Mesenchymal stem cell (in vitro differentiated cells and primary cell): ENCODE measurements at regions not wholly inside any gene's neighbourhood (a gene's known extent, or its start where the extent isn't known, plus 50 kb on each side); places are given as distances from the start of the nearest gene placed in this dataset.
A peak's percentile ranks its signal among the peaks of the same experiment; 100 is the strongest.

ENCODE experiments used
- DNase-seq: peaks from one replicate; pipeline ENCODE4 v3.0.0-alpha.2; 2013
- H2AFZ ChIP-seq: one replicate; pipeline ENCODE4 v1.6.1; 2013; ENCODE audit warnings: low read depth, mild to moderate bottlenecking, control low read depth, inconsistent platforms, low read length, moderate library complexity
- H2AK5ac ChIP-seq: 2 replicates; pipeline ENCODE4 v1.6.1; 2013; ENCODE audit warnings: low read length, moderate library complexity, mild to moderate bottlenecking, inconsistent platforms; ENCODE audit not compliant: severe bottlenecking
- H2BK120ac ChIP-seq: one replicate; pipeline ENCODE4 v1.6.1; 2013; ENCODE audit warnings: low read depth, mild to moderate bottlenecking, inconsistent platforms, low read length, moderate library complexity
- H2BK12ac ChIP-seq, 2 experiments: one replicate each; pipeline ENCODE4 v1.6.1; 2013; ENCODE audit warnings: inconsistent platforms in 2 of 2, low read length in 2 of 2, mild to moderate bottlenecking in 2 of 2, moderate library complexity in 2 of 2, control low read depth in 1 of 2
- H2BK15ac ChIP-seq: one replicate; pipeline ENCODE4 v1.6.1; 2013; ENCODE audit warnings: mild to moderate bottlenecking, low read depth, inconsistent platforms; ENCODE audit not compliant: poor library complexity, severe bottlenecking
- H2BK5ac ChIP-seq: 2 replicates; pipeline ENCODE4 v1.6.1; 2013; ENCODE audit warnings: low read depth, mild to moderate bottlenecking, low read length, control low read depth, inconsistent platforms; ENCODE audit not compliant: poor library complexity, severe bottlenecking
- H3K14ac ChIP-seq, 2 experiments: one replicate each; pipeline ENCODE4 v1.6.1; 2013; ENCODE audit warnings: inconsistent platforms in 2 of 2, low read length in 2 of 2, control low read depth in 1 of 2, mild to moderate bottlenecking in 1 of 2, moderate library complexity in 1 of 2
- H3K18ac ChIP-seq, 2 experiments: one replicate each; pipeline ENCODE4 v1.6.1; 2013; ENCODE audit warnings: inconsistent platforms in 2 of 2, low read length in 2 of 2, control low read depth in 1 of 2, low read depth in 1 of 2, mild to moderate bottlenecking in 1 of 2
- H3K23ac ChIP-seq, 2 experiments: one replicate each; pipeline ENCODE4 v1.6.1; 2013; ENCODE audit warnings: inconsistent platforms in 2 of 2, low read length in 2 of 2, mild to moderate bottlenecking in 2 of 2, moderate library complexity in 2 of 2, control low read depth in 1 of 2
- H3K27ac ChIP-seq: 2 replicates; pipeline ENCODE4 v1.5.1; 2013; ENCODE audit warnings: mild to moderate bottlenecking, moderate library complexity, low read length, control low read depth, inconsistent platforms; ENCODE audit not compliant: poor library complexity, severe bottlenecking
- H3K27me3 ChIP-seq, 2 experiments: 2 replicates each; pipeline versions ENCODE4 v1.6.1 to v1.7.0; 2013; ENCODE audit warnings: low read length in 2 of 2, mild to moderate bottlenecking in 2 of 2, moderate library complexity in 2 of 2, control low read depth in 1 of 2, inconsistent platforms in 1 of 2; ENCODE audit not compliant: control insufficient read depth in 1 of 2, insufficient read depth in 1 of 2
- H3K36me3 ChIP-seq, 2 experiments: 2 replicates each; pipeline versions ENCODE4 v1.6.1 to v1.7.0; 2013; ENCODE audit warnings: low read length in 2 of 2, control low read depth in 1 of 2, inconsistent platforms in 1 of 2, low read depth in 1 of 2, mild to moderate bottlenecking in 1 of 2; ENCODE audit not compliant: insufficient read depth in 2 of 2, control insufficient read depth in 1 of 2
- H3K4ac ChIP-seq, 2 experiments: one replicate each; pipeline ENCODE4 v1.6.1; 2013; ENCODE audit warnings: inconsistent platforms in 2 of 2, low read length in 2 of 2, mild to moderate bottlenecking in 2 of 2, moderate library complexity in 2 of 2, control low read depth in 1 of 2, low read depth in 1 of 2
- H3K4me1 ChIP-seq: 2 replicates; pipeline ENCODE4 v1.6.1; 2013; ENCODE audit warnings: low read depth, low read length, control low read depth; ENCODE audit not compliant: control insufficient read depth, insufficient read depth
- H3K4me2 ChIP-seq: 2 replicates; pipeline ENCODE4 v1.6.1; 2013; ENCODE audit warnings: low read length, mild to moderate bottlenecking, inconsistent platforms; ENCODE audit not compliant: poor library complexity, severe bottlenecking
- H3K4me3 ChIP-seq, 2 experiments: 2 replicates each; pipeline versions ENCODE4 v1.5.1 to v1.7.0; 2013; ENCODE audit warnings: low read length in 2 of 2, mild to moderate bottlenecking in 2 of 2, control low read depth in 1 of 2, low read depth in 1 of 2; ENCODE audit not compliant: insufficient read depth in 1 of 2
- H3K79me1 ChIP-seq: replicated peaks from 2 replicates; pipeline ENCODE4 v1.6.1; 2013; ENCODE audit warnings: mild to moderate bottlenecking, control low read depth, low read length, inconsistent platforms; ENCODE audit not compliant: poor library complexity, severe bottlenecking
- H3K9ac ChIP-seq: 2 replicates; pipeline ENCODE4 v1.7.0; 2013; ENCODE audit warnings: mild to moderate bottlenecking, low read length, moderate library complexity
- H3K9me3 ChIP-seq: 2 replicates; pipeline ENCODE4 v1.7.0; 2013; ENCODE audit warnings: mild to moderate bottlenecking, low read length; ENCODE audit not compliant: control insufficient read depth
- H4K8ac ChIP-seq: one replicate; pipeline ENCODE4 v1.6.1; 2013; ENCODE audit warnings: inconsistent platforms, mild to moderate bottlenecking, low read length, moderate library complexity
- H4K91ac ChIP-seq: one replicate; pipeline ENCODE4 v1.6.1; 2013; ENCODE audit warnings: mild to moderate bottlenecking, low read length, inconsistent platforms
- WGBS: methylation state at CpG from one replicate; pipeline ENCODE4 v1.1.7; 2013; ENCODE audit warnings: mixed read lengths; 5-methylcytosine and 5-hydroxymethylcytosine counted together

GRCh38 chrX:25733148-25733547, 405.0 kb upstream of the MAGEB18 start:
- Histone ChIP-seq H2BK120ac (no peak overlapping the region), H3K9me3 (no peaks in the 10 kb centered on the region), H3K9ac (no peak overlapping the region), H2AFZ (no peak overlapping the region), H2AK5ac (no peak overlapping the region), H3K36me3 (no peaks in the 10 kb centered on the region), H3K4me1 (no peaks in the 10 kb centered on the region), H3K79me1 (no peaks in the 10 kb centered on the region), H3K4ac (no peak overlapping the region), H4K91ac (no peak overlapping the region), H4K8ac (no peak overlapping the region), H2BK12ac (no peak overlapping the region), H3K14ac (no peak overlapping the region), H3K27me3 (no peaks in the 10 kb centered on the region), H3K4me2 (no peak overlapping the region), H3K18ac (no peak overlapping the region), H3K4me3 (no peak overlapping the region), H2BK5ac (no peak overlapping the region), H2BK15ac (no peak overlapping the region), H3K23ac (no peak overlapping the region), H3K27ac (no peak overlapping the region)
- WGBS: no CpG with 5 or more reads among the region's 3 CpGs
- no peak for DNase-seq

GRCh38 chrX:25737540-25737939, 400.6 kb upstream of the MAGEB18 start:
- Histone ChIP-seq H2AK5ac (no peak overlapping the region), H3K9me3 (no peaks in the 10 kb centered on the region), H4K8ac (no peak overlapping the region), H3K4me1 (no peaks in the 10 kb centered on the region), H4K91ac (no peak overlapping the region), H2BK120ac (no peak overlapping the region), H3K4me2 (no peak overlapping the region), H3K36me3 (no peaks in the 10 kb centered on the region), H3K27ac (no peak overlapping the region), H3K23ac (no peak overlapping the region), H3K27me3 (no peaks in the 10 kb centered on the region), H3K4ac (no peak overlapping the region), H3K14ac (no peak overlapping the region), H3K18ac (no peak overlapping the region), H3K9ac (no peak overlapping the region), H3K4me3 (no peak overlapping the region), H2AFZ (no peak overlapping the region), H2BK5ac (no peak overlapping the region), H3K79me1 (no peaks in the 10 kb centered on the region), H2BK15ac (no peak overlapping the region), H2BK12ac (no peak overlapping the region)
- DNase-seq: peak; percentile 8

- Histone ChIP-seq H3K27ac (no peak overlapping the region), H3K18ac (no peak overlapping the region), H2BK5ac (no peak overlapping the region), H3K23ac (no peak overlapping the region), H3K4me3 (no peak overlapping the region), H3K4me1 (no peaks in the 10 kb centered on the region), H4K8ac (no peak overlapping the region), H3K9ac (no peak overlapping the region), H4K91ac (no peak overlapping the region), H3K27me3 (no peaks in the 10 kb centered on the region), H3K79me1 (no peaks in the 10 kb centered on the region), H2BK120ac (no peak overlapping the region), H2AFZ (no peak overlapping the region), H3K4me2 (no peak overlapping the region), H3K4ac (no peak overlapping the region), H2AK5ac (no peak overlapping the region), H3K9me3 (no peaks in the 10 kb centered on the region), H2BK15ac (no peak overlapping the region), H3K36me3 (no peaks in the 10 kb centered on the region), H2BK12ac (no peak overlapping the region), H3K14ac (no peak overlapping the region)
- no CpG with 5 or more reads among the region's 2 CpGs for WGBS
- DNase-seq: no peak
Measured at GRCh38 chrX:25742334-25742733, 395.8 kb upstream of the MAGEB18 start.

- H3K9ac ChIP-seq: no peak overlapping the region
- no peak overlapping the region for H3K4me3 ChIP-seq
- no peaks in the 10 kb centered on the region for H3K36me3 ChIP-seq
- no peak overlapping the region for H3K14ac ChIP-seq
- no peak overlapping the region for H3K23ac ChIP-seq
- H3K4ac ChIP-seq: no peak overlapping the region
- no peak overlapping the region for H3K27ac ChIP-seq
- WGBS: 71% methylated on average over 1 of the region's 2 CpGs
- H2BK15ac ChIP-seq: no peak overlapping the region
- H3K9me3 ChIP-seq: no peaks in the 10 kb centered on the region
- H2BK5ac ChIP-seq: no peak overlapping the region
- H2AK5ac ChIP-seq: no peak overlapping the region
- H4K8ac ChIP-seq: no peak overlapping the region
- H3K18ac ChIP-seq: no peak overlapping the region
- H2AFZ ChIP-seq: no peak overlapping the region
- H3K79me1 ChIP-seq: no peaks in the 10 kb centered on the region
- H3K4me2 ChIP-seq: no peak overlapping the region
- no peaks in the 10 kb centered on the region for H3K4me1 ChIP-seq
- no peaks in the 10 kb centered on the region for H3K27me3 ChIP-seq
- H2BK12ac ChIP-seq: no peak overlapping the region
- no peak overlapping the region for H2BK120ac ChIP-seq
- H4K91ac ChIP-seq: no peak overlapping the region
- no peak for DNase-seq
Measured at GRCh38 chrX:25754399-25754798, 383.7 kb upstream of the MAGEB18 start.
